OCI-LY1 (cell line): ENCODE measurements at regions not wholly inside any gene's neighbourhood (a gene's known extent, or its start where the extent isn't known, plus 50 kb on each side); places are given as distances from the start of the nearest gene placed in this dataset.

ENCODE experiments used
- H2AFZ ChIP-seq: fragments of 200-600 bp; sonication (generic), shearing (Covaris generic); 2 replicates; pipeline ENCODE4 v1.6.0; 2014; ENCODE audit warnings: antibody characterized with exemption, mild to moderate bottlenecking, low read length
- H3F3A ChIP-seq: fragments of 200-600 bp; sonication (generic), shearing (Covaris generic); 2 replicates; pipeline ENCODE4 v1.6.0; 2014; ENCODE audit warnings: mild to moderate bottlenecking, antibody characterized with exemption, low read length, moderate library complexity; ENCODE audit not compliant: insufficient read depth
- H3K27ac ChIP-seq: fragments of 200-600 bp; sonication (generic); 2 replicates; pipeline ENCODE4 v1.5.1; 2014; ENCODE audit warnings: low read length, mixed run types, mild to moderate bottlenecking, low read depth; ENCODE audit not compliant: poor library complexity, severe bottlenecking
- H3K27me3 ChIP-seq: fragments of 200-600 bp; sonication (generic); 2 replicates; pipeline ENCODE4 v1.6.0; 2014; ENCODE audit warnings: antibody characterized with exemption, mild to moderate bottlenecking, low read length, moderate library complexity; ENCODE audit not compliant: insufficient read depth
- H3K36me3 ChIP-seq: fragments of 200-600 bp; sonication (generic); 2 replicates; pipeline ENCODE4 v1.6.1; 2014; ENCODE audit warnings: mild to moderate bottlenecking, antibody characterized with exemption, low read length, moderate library complexity, mixed read lengths; ENCODE audit not compliant: insufficient read depth
- H3K4me1 ChIP-seq: fragments of 200-600 bp; sonication (generic); 2 replicates; pipeline ENCODE4 v1.5.1; 2014; ENCODE audit warnings: mild to moderate bottlenecking, low read length, moderate library complexity; ENCODE audit not compliant: insufficient read depth, severe bottlenecking
- H3K4me2 ChIP-seq: fragments of 200-600 bp; sonication (generic), shearing (Covaris generic); 2 replicates; pipeline ENCODE4 v1.6.1; 2014; ENCODE audit warnings: low read length
- H3K4me3 ChIP-seq: fragments of 200-600 bp; sonication (generic); 2 replicates; pipeline ENCODE4 v1.5.1; 2014; ENCODE audit warnings: low read length, low read depth, mild to moderate bottlenecking, mixed read lengths; ENCODE audit not compliant: poor library complexity, severe bottlenecking
- H3K79me2 ChIP-seq: fragments of 200-600 bp; shearing (Covaris generic); 2 replicates; pipeline ENCODE4 v1.6.1; 2016; ENCODE audit warnings: mixed run types, low read length, mixed read lengths; ENCODE audit not compliant: insufficient read depth
- H3K9ac ChIP-seq: fragments of 200-600 bp; sonication (generic), shearing (Covaris generic); 2 replicates; pipeline ENCODE4 v1.6.1; 2014; ENCODE audit warnings: mild to moderate bottlenecking, low read length, mixed read lengths
- H3K9me2 ChIP-seq: fragments of 200-600 bp; sonication (generic), shearing (Covaris generic); 2 replicates; pipeline ENCODE4 v1.6.1; 2014; ENCODE audit warnings: low read depth, mild to moderate bottlenecking, low read length, mixed read lengths
- H3K9me3 ChIP-seq: fragments of 200-600 bp; shearing (Covaris generic); 2 replicates; pipeline ENCODE4 v1.6.1; 2014; ENCODE audit warnings: low read length, mixed read lengths
- H4K20me1 ChIP-seq: fragments of 200-600 bp; sonication (generic), shearing (Covaris generic); 2 replicates; pipeline ENCODE4 v1.6.0; 2016; ENCODE audit warnings: mild to moderate bottlenecking, low read length; ENCODE audit not compliant: insufficient read depth
- CTCF ChIP-seq: fragments of 200-600 bp; sonication (generic), shearing (Covaris generic); IDR thresholded peaks from 2 replicates; pipeline ENCODE4 v1.5.1; 2017; ENCODE audit warnings: mild to moderate bottlenecking, antibody characterized with exemption, low read length, moderate library complexity, mixed read lengths
- EZH2 ChIP-seq: fragments of 200-600 bp; sonication (generic), shearing (Covaris generic); IDR thresholded peaks from 2 replicates; pipeline ENCODE4 v1.8.0; 2017; ENCODE audit warnings: borderline replicate concordance, mixed run types, mild to moderate bottlenecking, antibody characterized with exemption, low read length, moderate library complexity, mixed read lengths

- Histone ChIP-seq H2AFZ (no peak overlapping the region), H3K27ac (no peak overlapping the region)
- no peak for TF ChIP-seq CTCF
- no peak for TF ChIP-seq EZH2
Observed at GRCh38 chr5:135116160-135116561, 82.1 kb upstream of the PITX1 start.

GRCh38 chr5:135115591-135115990, 81.6 kb upstream of the PITX1 start:
- no peaks in the 10 kb centered on the region for H3K36me3 ChIP-seq
- TF ChIP-seq CTCF: no peak
- no peak for TF ChIP-seq EZH2
- no peaks in the 10 kb centered on the region for H3K79me2 ChIP-seq
- H3F3A ChIP-seq: no peaks in the 10 kb centered on the region
- H3K27me3 ChIP-seq: no peaks in the 10 kb centered on the region
- H3K27ac ChIP-seq: no peak overlapping the region
- no peak overlapping the region for H2AFZ ChIP-seq
- no peak overlapping the region for H3K9ac ChIP-seq
- no peaks in the 10 kb centered on the region for H4K20me1 ChIP-seq
- H3K9me2 ChIP-seq: no peaks in the 10 kb centered on the region
- no peaks in the 10 kb centered on the region for H3K4me1 ChIP-seq
- no peak overlapping the region for H3K4me2 ChIP-seq
- H3K9me3 ChIP-seq: no peaks in the 10 kb centered on the region
- no peak overlapping the region for H3K4me3 ChIP-seq

More at GRCh38 chr5:135116160-135116561, 82.1 kb upstream of the PITX1 start:
- Histone ChIP-seq H3K9ac (no peak overlapping the region), H4K20me1 (no peaks in the 10 kb centered on the region), H3K79me2 (no peaks in the 10 kb centered on the region), H3K9me2 (no peaks in the 10 kb centered on the region), H3K36me3 (no peaks in the 10 kb centered on the region), H3K4me3 (no peak overlapping the region), H3K27me3 (no peaks in the 10 kb centered on the region), H3K4me2 (no peak overlapping the region), H3F3A (no peaks in the 10 kb centered on the region), H3K9me3 (no peaks in the 10 kb centered on the region), H3K4me1 (no peaks in the 10 kb centered on the region)

- no peak overlapping the region for H2AFZ ChIP-seq
- no peak overlapping the region for H3K27ac ChIP-seq
- H3K79me2 ChIP-seq: no peaks in the 10 kb centered on the region
- no peaks in the 10 kb centered on the region for H3K9me3 ChIP-seq
- no peaks in the 10 kb centered on the region for H3F3A ChIP-seq
- no peaks in the 10 kb centered on the region for H3K4me1 ChIP-seq
- no peaks in the 10 kb centered on the region for H4K20me1 ChIP-seq
- TF ChIP-seq EZH2: no peak
- TF ChIP-seq CTCF: no peak
- H3K36me3 ChIP-seq: no peaks in the 10 kb centered on the region
- H3K27me3 ChIP-seq: no peaks in the 10 kb centered on the region
- no peak overlapping the region for H3K9ac ChIP-seq
- H3K9me2 ChIP-seq: no peaks in the 10 kb centered on the region
- no peak overlapping the region for H3K4me3 ChIP-seq
- no peak overlapping the region for H3K4me2 ChIP-seq
Observed at GRCh38 chr5:135114759-135115158, 80.7 kb upstream of the PITX1 start.
